ENCODE measurements at regions not wholly inside any gene's neighbourhood (a gene's known extent, or its start where the extent isn't known, plus 50 kb on each side); places are given as distances from the start of the nearest gene placed in this dataset.

GRCh38 chr4:149266301-149266700, 549.3 kb downstream of the IQCM start:
- TF ChIP-seq CTCF (conservative IDR thresholded peaks at IDR 0.05 in 1 of 2, IDR thresholded peaks at IDR 0.05 in 1 of 2; ENCODE audit: low read depth in 1 of 2, low read length in 2 of 2): no peak
- no peak for TF ChIP-seq EZH2 (IDR thresholded peaks at IDR 0.05; ENCODE audit: low read length, missing control alignments)
